GM19240 (cell line): ENCODE measurements at regions not wholly inside any gene's neighbourhood (a gene's known extent, or its start where the extent isn't known, plus 50 kb on each side); places are given as distances from the start of the nearest gene placed in this dataset.
"Not testable (repeated sequence)": the region's sequence is repeated elsewhere in the genome, so short reads cannot be mapped to it uniquely, and the experiment has no call there.

Experiments
- DNase-seq: peaks from one replicate; pipeline ENCODE4 v3.0.0; 2011; ENCODE audit warnings: low spot score; ENCODE audit not compliant: insufficient read length

DNA sequence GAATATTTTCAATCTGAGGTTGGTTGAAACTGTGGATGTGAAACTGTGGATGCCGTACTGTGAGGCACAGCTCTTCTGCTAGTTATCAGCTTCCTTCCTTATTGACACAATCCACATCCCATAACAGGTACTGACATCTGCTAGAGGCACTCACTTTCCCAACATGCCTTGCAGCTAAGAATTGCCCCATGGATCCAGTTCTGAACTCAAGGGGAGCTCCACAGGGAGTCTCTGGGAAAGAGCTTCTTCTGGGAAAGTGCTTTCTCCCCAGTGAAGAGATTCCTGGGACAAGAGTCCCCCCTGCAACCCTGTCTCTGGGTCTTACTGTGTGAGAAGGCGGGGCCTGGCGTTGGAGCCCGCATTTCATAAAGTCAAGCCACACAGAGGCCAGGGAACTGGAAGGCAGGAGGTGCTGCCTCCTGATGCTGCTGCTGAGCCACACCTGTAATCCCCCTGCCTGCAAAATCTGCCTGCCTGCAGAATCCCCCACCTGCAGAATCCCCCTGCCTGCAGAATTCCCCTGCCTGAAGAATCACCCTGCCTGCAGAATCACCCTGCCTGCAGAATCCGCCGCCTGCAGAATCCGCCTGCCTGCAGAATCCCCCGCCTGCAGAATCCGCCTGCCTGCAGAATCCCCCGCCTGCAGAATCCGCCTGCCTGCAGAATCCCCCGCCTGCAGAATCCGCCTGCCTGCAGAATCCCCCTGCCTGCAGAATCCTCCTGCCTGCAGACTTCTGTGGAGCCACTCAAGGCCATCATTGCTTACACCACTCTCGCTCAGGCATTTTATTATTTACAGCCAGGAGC is 305.4 kb downstream of the FOXL1 start:
- no peak for DNase-seq

GRCh38 chr16:86884390-86884650 is 306.0 kb downstream of the FOXL1 start:
- DNase-seq, result no peak

- no peak for DNase-seq
These were observed 306.8 kb downstream of the FOXL1 start for GRCh38 chr16:86885139-86885538.

GRCh38 chr16:86886651-86887050 is 308.3 kb downstream of the FOXL1 start:
- no peak for DNase-seq

DNA sequence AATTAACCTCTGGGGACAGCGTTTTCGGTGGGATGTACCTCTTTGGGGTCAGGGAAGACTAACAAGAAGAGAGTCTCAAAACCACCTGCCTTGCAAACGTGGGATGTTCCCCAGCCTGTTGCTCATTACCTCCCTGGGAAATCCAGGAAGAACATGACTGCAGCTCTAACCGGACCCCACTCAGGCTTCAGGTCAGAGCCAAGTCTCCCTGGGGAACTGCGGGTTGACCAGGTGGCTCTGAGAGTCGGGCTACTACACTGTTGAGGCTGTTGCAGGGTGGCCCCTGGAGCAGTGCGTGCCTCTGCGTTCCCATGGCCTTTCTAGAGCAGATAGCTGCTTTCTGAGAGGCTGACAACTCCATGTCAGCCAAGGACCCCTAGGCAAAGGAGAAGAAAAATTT is 309.1 kb downstream of the FOXL1 start:
- no peak for DNase-seq

GRCh38 chr16:86888231-86889053 is 310.1 kb downstream of the FOXL1 start:
- no peak for DNase-seq

DNA sequence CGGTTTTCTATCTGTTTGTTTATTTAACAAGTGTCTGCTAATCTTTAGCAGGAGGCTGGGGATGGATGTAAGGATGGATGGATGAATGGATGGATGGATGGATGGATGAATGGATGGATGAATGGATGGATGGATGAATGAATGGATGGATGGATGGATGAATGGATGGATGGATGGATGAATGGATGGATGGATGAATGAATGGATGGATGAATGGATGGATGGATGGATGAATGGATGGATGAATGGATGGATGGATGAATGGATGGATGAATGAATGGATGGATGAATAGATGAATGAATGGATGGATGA is 310.7 kb downstream of the FOXL1 start:
- not testable (repeated sequence) for DNase-seq

DNA sequence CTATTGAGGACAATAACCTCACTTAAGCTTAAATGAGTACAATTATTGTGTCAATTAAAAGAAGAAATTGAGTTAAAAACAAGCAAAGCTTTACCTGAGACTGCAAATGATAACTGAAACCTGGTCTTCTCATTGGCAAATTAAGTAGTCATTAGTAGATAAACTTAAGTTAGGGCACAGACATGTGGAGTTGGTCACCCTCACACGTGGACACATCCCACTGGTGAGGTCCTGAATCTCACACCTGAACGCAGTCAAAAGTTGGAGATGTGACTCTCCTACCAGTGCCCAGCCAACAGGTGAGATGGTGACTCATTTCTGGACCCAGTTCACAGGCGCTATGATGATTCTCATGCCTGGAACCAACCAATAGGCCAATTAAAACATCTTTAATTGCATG is 311.6 kb downstream of the FOXL1 start:
- no peak for DNase-seq

DNA sequence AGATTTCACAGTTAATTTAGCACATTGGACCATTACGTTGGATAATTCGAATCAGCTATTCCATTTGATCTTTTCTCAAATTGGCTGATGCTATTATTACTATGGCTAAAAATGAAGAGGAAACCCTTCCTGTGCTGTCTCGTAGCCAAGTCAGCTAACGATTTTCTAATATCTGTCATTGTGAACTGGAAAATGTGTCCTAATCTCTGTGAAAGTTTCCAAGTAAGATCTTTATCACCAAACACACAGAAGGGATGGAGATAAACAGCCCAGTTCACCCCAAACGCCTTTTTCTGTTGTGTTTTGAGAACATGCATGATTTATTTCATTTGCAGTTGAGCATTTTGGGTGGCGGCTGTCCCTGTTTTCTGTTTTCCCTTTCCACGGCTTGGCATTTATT is 312.8 kb downstream of the FOXL1 start:
- DNase-seq, result no peak

DNA sequence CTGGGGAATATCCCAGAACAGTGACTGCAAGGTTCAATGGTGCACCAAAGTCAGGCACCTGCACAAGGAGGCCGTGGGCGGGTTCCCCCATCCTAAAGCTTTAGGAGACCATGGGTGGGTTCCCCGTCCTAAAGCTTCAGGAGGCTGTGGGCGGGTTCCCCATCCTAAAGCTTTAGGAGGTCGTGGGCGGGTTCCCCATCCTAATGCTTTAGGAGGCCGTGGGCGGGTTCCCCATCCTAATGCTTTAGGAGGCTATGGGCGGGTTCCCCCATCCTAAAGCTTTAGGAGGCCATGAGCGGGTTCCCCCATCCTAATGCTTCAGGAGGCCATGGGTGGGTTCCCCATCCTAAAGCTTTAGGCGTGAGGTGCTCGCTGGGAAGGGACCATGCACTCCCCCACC is 313.3 kb downstream of the FOXL1 start:
- DNase-seq, result no peak

GRCh38 chr16:86892509-86892908 is 314.2 kb downstream of the FOXL1 start:
- DNase-seq, result no peak

GRCh38 chr16:86893506-86893905 is 315.2 kb downstream of the FOXL1 start:
- DNase-seq, result no peak

DNA sequence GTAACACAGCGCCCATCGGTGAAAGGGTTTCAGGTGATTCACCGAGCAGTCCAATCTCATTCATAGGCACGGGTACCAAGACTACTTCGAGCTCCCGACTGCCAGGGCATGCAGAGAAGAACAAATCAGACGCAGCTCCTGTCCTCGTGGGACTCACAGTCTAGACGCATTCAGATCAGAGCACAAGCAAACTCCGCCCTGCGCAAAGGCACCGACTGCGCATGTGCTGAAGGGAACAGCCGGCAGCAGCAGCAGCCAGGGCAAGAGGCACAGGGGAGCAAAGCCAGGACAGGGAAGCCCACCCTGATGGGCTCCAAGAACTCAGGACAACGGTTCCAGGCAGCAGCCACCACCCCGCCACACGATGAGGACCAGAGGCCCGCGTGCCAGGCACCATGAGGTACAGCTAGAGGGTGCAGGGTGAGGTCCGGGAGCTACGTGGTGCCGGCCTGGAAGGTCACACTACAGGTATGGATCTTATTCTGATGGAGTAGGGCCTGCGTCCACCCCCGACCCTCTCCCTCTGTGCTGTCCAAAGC is 315.7 kb downstream of the FOXL1 start:
- DNase-seq, result no peak

DNA sequence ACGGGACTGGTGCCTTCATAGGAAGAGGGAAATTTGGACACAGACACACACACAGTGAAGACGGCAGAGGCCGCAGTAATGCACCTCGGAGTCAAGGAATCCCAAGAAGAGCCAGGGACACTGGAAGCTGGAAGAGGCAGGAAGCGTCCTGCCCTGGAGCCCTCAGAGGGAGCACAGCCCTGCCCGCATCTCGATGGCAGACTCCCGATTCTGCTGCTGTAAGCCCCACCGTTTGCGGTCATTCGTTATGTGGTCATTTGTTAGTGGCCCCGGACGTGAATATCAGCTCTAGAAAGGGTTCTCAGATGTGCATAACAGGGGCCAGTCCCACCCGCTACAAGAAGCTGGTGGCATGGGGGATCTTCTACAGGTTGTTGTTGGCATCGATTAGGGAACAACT is 316.6 kb downstream of the FOXL1 start:
- DNase-seq, result no peak

DNA sequence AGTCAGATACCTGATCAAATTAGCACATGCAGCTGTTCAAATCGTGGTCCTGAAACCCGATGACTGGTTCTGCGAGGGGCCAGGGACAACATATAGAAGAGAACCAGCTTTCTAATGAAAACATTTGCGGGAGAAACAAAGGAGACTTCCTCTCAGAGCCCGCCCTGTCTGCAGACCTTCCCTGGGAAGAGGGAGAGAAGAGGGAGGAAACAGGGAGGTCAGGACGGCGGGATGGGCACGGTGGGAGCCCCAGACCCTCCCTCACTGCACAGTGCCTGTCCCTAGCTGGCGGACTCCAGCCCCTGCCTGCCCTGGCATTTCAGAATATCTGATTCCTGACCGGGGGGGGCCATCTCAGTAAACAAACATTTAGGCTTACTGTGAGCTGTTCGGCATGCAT is 317.3 kb downstream of the FOXL1 start:
- DNase-seq, result no peak

DNA sequence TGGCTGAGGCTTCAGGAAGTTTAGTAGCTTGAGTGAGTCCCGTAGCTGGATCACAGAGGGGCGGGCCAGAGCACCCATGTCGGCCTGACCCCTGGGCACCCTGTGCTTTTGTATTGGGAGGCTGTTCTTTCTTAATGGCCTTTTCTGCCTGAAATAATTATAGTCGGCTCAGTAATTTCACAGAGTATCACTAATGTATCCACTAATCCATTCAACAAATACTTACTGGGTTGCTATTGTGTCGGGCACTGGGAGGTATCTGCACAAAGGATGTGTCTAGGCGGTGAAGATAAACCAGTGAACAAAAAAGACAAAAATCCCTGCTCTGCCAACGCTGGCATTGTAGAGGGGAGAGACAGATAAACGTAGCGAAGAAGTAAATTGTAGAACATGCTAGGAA is 318.6 kb downstream of the FOXL1 start:
- DNase-seq, result no peak

DNA sequence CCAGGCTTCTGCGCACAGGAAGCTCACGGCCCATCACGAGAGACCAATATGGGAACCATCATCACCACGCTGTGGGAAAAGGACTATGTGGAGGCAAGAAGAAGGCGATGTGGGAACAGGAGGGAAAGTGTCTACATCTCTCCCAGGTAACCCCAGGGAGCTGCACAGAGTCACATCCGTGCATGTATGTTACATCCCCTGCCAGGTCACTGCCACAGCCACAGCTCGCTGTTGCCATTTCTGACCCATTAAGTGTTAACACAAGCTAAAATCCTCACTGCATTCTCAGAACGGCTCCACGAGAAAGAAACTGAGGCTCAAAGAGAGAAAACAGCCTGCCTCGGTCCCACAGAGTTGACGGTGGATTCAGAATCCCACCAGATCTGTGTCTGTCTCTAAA is 319.1 kb downstream of the FOXL1 start:
- no peak for DNase-seq

DNA sequence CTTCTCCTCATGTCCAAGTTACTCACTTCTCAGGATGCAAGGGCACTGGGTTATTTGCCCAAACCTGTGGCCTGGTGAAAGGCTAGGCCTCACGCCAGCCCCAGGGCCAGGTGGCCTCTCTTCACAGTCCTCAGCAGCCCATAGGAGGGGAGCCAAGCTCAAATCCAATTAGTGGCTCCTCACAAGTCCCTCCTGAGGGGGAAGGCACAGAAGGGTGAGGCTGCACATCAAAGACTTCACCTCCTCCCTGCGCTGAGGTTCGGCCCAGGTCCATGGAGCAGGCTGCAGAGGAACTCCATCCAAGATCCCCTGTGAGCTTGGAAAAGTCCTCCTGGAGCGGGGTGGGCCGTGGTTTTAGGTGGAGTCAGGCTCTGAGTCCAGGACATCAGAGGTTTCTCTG is 320.0 kb downstream of the FOXL1 start:
- no peak for DNase-seq

GRCh38 chr16:86899151-86899550 is 320.8 kb downstream of the FOXL1 start:
- no peak for DNase-seq

GRCh38 chr16:86899757-86900156 is 321.4 kb downstream of the FOXL1 start:
- DNase-seq, result no peak

- DNase-seq, result no peak
These were observed 323.1 kb downstream of the FOXL1 start for GRCh38 chr16:86901483-86901882.

GRCh38 chr16:86902656-86903001 is 324.3 kb downstream of the FOXL1 start:
- DNase-seq, result no peak

DNA sequence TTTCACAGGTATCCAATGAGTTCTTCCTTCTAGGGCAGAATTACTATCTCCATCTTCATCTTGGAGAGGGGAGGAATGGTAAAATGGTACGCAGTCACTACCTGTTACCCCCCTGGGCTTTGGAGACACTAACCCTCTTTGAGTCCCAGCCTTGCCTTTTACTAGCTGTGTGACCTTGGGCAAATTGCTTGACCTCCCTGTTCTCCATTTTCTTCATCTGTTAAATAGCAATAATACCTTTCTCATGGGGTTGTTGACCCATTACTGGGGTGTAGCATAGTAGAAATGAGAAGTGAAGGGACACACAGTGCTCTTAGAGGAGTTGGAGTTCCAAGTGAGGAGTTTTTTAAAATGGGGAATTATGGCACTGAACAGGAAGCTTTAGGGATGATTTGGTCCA is 324.7 kb downstream of the FOXL1 start:
- no peak for DNase-seq
